GM06990 (cell line): ENCODE measurements at regions not wholly inside any gene's neighbourhood (a gene's known extent, or its start where the extent isn't known, plus 50 kb on each side); places are given as distances from the start of the nearest gene placed in this dataset.
A peak's percentile ranks its signal among the peaks of the same experiment; 100 is the strongest.

Experiments
- DNase-seq: peaks from one replicate; pipeline ENCODE4 v3.0.0-alpha.2; 2011; ENCODE audit not compliant: insufficient read length; ENCODE audit errors: extremely low read depth
- H3K27me3 ChIP-seq: replicated peaks from 2 replicates; pipeline ENCODE4 v1.6.0; 2011; ENCODE audit warnings: low read length; ENCODE audit not compliant: control insufficient read depth, insufficient read depth
- H3K36me3 ChIP-seq: 2 replicates; pipeline ENCODE4 v1.5.1; 2011; ENCODE audit warnings: low read length; ENCODE audit not compliant: control insufficient read depth, insufficient read depth
- H3K4me3 ChIP-seq: replicated peaks from 2 replicates; pipeline ENCODE4 v1.5.1; 2011; ENCODE audit warnings: low read depth, mild to moderate bottlenecking, control low read depth, low read length
- CTCF ChIP-seq: IDR thresholded peaks from 2 replicates; pipeline ENCODE4 v1.5.1; 2011; ENCODE audit warnings: low read length, control low read depth, mild to moderate bottlenecking, inconsistent platforms; ENCODE audit not compliant: insufficient read depth, poor library complexity, severe bottlenecking

GRCh38 chr1:29725262-29725661 is 488.9 kb downstream of the PTPRU start:
- no peak overlapping the region for H3K4me3 ChIP-seq
- H3K27me3 ChIP-seq: no peaks in the 10 kb centered on the region
- no peak for DNase-seq
- no peak for TF ChIP-seq CTCF
- no peaks in the 10 kb centered on the region for H3K36me3 ChIP-seq

- no peak for TF ChIP-seq CTCF
These were observed 486.3 kb downstream of the PTPRU start for GRCh38 chr1:29722598-29722997.

GRCh38 chr1:29719253-29719652 is 482.9 kb downstream of the PTPRU start:
- H3K36me3 ChIP-seq: no peaks in the 10 kb centered on the region
- no peak for TF ChIP-seq CTCF
- no peaks in the 10 kb centered on the region; the same call in none of the 2 replicates for H3K27me3 ChIP-seq
- no peak overlapping the region for H3K4me3 ChIP-seq
- no peak for DNase-seq

More at GRCh38 chr1:29722598-29722997, 486.3 kb downstream of the PTPRU start:
- no peak for DNase-seq
- Histone ChIP-seq H3K36me3 (no peaks in the 10 kb centered on the region), H3K27me3 (no peaks in the 10 kb centered on the region), H3K4me3 (no peak overlapping the region)

- no peaks in the 10 kb centered on the region; the same call in none of the 2 replicates for H3K27me3 ChIP-seq
- no peaks in the 10 kb centered on the region for H3K36me3 ChIP-seq
- no peak for DNase-seq
- no peak overlapping the region for H3K4me3 ChIP-seq
- TF ChIP-seq CTCF: no peak
These were observed 482.5 kb downstream of the PTPRU start for GRCh38 chr1:29718791-29719190.

- no peak overlapping the region for H3K4me3 ChIP-seq
- no peaks in the 10 kb centered on the region; the same call in none of the 2 replicates for H3K27me3 ChIP-seq
- TF ChIP-seq CTCF: no peak
- DNase-seq: no peak
- no peaks in the 10 kb centered on the region for H3K36me3 ChIP-seq
These were observed 480.0 kb downstream of the PTPRU start for GRCh38 chr1:29716306-29716705.

- TF ChIP-seq CTCF: peak; percentile 33
- Histone ChIP-seq H3K36me3 (no peaks in the 10 kb centered on the region), H3K27me3 (no peaks in the 10 kb centered on the region; the same call in none of the 2 replicates), H3K4me3 (no peak overlapping the region)
- no peak for DNase-seq
These were observed 477.5 kb downstream of the PTPRU start for GRCh38 chr1:29713857-29714256.
